Hippocampal formation (tissue), 2 donors: ENCODE measurements at regions not wholly inside any gene's neighbourhood (a gene's known extent, or its start where the extent isn't known, plus 50 kb on each side); places are given as distances from the start of the nearest gene placed in this dataset.

ENCODE experiments used
- DNase-seq, 2 donors: peaks; one replicate each; lab custom pipeline; 2025; lab: John Stamatoyannopoulos, UW

GRCh38 chr4:124807421-124807820 lies 94.9 kb upstream of the ANKRD50 start:
- no peak for DNase-seq

DNA sequence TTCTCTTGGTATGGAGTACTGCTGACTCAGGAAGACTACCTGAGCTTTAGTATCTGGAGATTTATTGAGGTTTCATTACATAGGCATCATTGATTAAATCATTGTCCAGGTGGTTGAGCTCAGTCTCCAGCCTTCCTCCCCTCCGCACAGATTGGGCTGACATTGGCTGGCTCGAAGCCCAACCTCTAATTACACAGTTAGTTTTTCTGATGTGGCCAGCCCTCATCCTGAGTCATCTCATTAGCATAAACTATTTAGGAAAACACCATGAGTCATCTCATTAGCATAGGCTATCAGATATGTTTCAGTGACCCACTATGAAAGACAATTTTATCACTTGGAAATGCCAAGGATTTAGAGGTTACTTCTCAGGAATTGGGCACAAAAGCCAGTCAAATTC lies 93.9 kb upstream of the ANKRD50 start:
- DNase-seq = no peak

DNA sequence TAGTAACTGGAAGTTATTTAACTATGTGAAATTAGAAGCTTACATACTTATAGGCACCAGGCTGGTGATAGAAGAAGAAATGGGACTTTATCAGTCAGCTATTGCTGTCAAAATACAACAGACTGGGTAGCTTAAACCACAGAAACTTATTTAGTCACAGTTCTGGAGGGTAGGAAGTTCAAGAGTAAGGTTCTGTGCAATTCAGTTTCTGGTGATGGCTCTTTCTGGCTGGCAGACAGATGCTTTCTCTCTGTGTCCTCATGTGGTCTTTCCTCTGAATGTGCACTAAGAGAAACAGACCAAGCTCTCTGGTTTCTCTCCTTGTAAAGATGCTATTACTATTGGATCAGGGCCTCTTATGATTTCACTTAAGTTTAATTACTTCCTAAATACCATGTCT lies 92.1 kb upstream of the ANKRD50 start:
- DNase-seq = no peak

DNA sequence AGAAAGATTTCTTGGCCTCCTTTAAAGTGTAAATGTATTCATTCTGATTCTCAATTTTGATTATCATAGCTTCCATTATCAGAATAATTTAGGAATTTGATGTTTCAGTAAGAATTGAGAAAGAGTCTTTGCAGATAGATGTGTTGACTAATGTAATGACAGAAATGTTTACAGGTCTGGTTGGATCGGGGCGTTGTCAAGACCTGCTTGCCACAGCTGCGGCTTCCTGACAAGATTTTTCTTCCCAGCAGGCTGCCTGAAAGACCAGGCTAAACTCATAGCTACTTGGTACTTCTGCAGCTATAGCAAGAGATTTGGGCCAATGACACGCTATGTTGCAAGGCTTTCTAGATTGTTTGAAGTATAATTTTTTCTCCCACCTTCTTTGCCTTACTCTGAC lies 91.5 kb upstream of the ANKRD50 start:
- no peak for DNase-seq

DNA sequence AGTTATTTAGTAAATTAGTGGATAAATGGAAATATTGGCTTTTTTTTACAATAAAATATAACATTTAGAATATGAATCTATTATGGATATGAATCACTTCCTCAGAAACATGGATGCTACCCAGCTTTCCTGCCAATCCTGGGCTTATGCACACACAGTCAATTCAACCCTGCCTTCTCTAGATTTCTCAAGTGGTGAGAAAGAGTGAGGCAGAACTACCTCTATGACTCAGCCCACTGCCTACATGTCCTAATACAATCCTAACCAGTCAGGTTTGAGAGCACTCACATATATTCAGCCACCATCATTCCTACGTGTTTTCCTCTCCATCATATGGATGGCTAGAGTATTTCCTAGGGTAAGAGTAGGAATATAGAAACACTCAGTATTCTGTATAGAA lies 91.1 kb upstream of the ANKRD50 start:
- DNase-seq = no peak

DNA sequence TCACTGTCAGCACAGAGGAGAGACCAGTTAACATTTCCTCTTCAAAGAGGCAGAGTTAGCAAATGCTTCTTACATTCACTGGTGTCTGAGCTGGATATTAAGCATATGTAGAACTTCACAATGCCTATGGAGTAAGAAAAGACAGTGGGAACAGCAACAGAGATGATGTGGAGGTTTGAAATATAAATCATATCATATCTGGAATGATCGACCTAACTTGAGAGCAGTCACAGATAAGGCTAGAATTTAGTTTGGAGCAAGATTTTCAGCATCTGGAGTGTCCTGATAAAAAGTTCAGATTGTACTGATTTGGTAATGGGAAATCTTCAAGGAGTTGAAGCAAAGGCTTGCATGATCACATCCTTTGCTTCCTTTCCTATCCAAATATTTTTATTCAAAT lies 90.5 kb upstream of the ANKRD50 start:
- no peak for DNase-seq

- no peak for DNase-seq
These were observed 84.7 kb upstream of the ANKRD50 start for GRCh38 chr4:124797223-124797622.

DNA sequence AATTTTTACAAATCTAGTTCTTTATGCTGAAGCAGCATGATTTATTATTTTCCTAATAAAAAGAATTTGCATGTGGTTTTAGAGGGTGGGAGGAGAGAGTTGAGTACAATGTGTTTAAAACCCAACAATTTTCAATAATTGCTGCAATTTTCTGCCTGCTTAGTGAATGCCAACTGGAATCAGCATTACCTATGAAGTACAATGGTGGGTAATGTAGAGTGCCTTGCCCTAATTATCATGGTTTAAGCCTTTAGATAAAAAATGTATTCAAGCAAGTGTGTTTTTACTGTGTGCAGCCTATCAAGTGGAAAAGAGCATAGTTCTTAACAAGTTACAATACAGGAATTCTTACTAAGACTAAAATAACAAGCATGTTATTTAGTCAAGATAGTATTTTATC lies 77.9 kb upstream of the ANKRD50 start:
- no peak for DNase-seq

GRCh38 chr4:124786634-124787033 lies 74.1 kb upstream of the ANKRD50 start:
- no peak for DNase-seq

DNA sequence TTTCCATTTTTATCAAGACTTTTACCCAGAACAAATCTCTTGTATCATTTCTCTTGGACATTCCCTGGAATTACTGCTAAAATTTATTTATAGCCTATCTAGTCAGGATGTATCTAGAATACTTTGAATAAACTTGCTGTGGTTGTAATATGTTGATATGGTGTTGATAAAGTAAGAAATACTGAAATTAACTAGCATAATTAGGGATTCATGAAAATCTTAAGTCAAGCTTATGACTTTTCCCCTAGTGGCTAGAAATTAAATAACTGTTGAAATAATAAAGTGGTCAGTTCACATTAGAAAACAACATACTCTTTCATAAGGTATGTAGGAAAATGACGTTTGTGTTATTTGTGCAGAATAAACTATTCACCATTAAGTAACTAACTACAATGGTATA lies 73.1 kb upstream of the ANKRD50 start:
- DNase-seq = no peak

DNA sequence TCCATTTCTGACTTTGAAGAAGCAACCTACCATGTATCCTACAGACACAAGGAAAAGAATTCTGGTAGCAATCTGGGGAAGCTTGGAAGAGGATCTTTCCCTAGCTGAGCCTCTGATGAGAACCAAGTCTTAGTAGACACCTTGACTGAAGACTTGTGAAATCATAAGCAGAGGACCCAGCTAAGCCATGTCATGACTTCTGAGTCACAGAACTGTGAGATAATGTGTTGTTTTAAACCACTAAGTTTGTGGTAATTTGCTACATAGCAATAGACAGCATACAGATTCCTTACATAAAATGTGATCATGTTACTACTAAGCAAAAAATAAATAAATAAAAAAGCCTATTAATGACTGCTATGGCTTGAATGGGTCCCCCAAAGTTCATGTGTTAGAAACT lies 71.3 kb upstream of the ANKRD50 start:
- DNase-seq = no peak

DNA sequence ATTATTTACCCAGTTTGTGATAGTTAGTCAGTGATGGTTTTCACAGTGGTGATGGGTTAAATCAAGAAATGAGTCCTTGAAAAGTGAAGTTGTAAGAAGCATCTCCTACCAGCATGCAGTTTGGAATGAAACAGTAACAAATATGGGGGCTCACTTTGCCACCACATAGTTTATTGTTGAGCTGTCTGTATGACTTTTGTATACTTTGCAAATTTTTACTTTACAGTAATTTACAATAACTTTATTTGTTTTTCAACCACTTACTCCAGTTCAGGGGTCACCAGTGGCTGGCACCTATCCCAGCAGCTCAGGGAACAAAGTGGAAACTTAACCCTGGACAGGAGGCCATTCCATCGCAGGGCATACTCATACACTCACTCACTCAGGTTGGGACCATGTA lies 64.5 kb upstream of the ANKRD50 start:
- no peak for DNase-seq

GRCh38 chr4:124768596-124769365 lies 56.2 kb upstream of the ANKRD50 start:
- DNase-seq = no peak

DNA sequence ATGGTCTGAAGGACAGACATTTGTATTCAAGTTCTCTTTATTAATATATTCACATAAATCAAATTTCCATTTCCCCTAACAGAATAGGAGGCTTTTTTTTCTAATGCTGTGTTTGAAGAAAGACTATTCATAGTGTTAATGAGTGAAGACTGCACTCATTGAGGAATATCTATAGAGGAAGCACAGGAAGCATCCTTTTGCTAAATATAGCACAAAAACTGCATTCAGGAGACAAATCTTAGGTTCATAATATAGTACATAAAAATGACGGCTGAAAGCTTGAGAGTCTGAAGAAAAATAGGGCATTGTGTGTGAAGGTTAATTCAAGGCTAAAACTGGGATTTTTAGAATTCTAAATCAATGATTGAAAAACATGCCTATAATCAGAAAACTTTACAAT lies 50.4 kb upstream of the ANKRD50 start:
- DNase-seq = no peak
